ENCODE measurements at regions not wholly inside any gene's neighbourhood (a gene's known extent, or its start where the extent isn't known, plus 50 kb on each side); places are given as distances from the start of the nearest gene placed in this dataset.
"Not testable (repeated sequence)": the region's sequence is repeated elsewhere in the genome, so short reads cannot be mapped to it uniquely, and the experiment has no call there.

- Histone ChIP-seq H3K27me3 (replicated peaks in 1 of 7) (no peaks in the 10 kb centered on the region), H3K36me3 (peaks cover 0 to 5% (median 0%) of the 10 kb centered on the region in 6 donors), H3K27ac (no peak overlapping the region), H3K4me1 (no peaks in the 10 kb centered on the region), H3K4me3 (no peak overlapping the region), H3K9me3 (no peaks in the 10 kb centered on the region)
- 65 to 100% (median 90%) methylated on average over 1 of the region's 1 CpG for WGBS, 5 donors
- no peak for TF ChIP-seq CTCF (IDR thresholded peaks at IDR 0.05 in 8 of 11, conservative IDR thresholded peaks at IDR 0.05 in 3 of 11)
- no peak for TF ChIP-seq POLR2AphosphoS5 (IDR thresholded peaks at IDR 0.05)
- no peak for TF ChIP-seq POLR2A (IDR thresholded peaks at IDR 0.05)
- no peak for DNase-seq
- intact Hi-C loops (cut with DNase I; ENCODE audit: low total_unique reads) = no loop called here
Measured at GRCh38 chrX:102849396-102849795, 87.7 kb upstream of the RAB40AL start.

- H3K4me3 ChIP-seq; DNase-seq; intact Hi-C loops (cut with DNase I; ENCODE audit: low total_unique reads); H3K36me3 ChIP-seq; H3K27ac ChIP-seq; H3K9me3 ChIP-seq; H3K4me1 ChIP-seq; H3K27me3 ChIP-seq (replicated peaks in 1 of 7): not testable (repeated sequence)
- WGBS, 5 donors = 67 to 94% (median 83%) methylated on average over 2 to 8 of the region's 8 CpGs
Measured at GRCh38 chrX:102858826-102859549, 78.1 kb upstream of the RAB40AL start.

- Histone ChIP-seq H3K9me3 (no peaks in the 10 kb centered on the region), H3K36me3 (peaks cover 0 to 5% (median 0%) of the 10 kb centered on the region in 6 donors), H3K27ac (no peak overlapping the region), H3K4me1 (no peaks in the 10 kb centered on the region), H3K27me3 (replicated peaks in 1 of 7) (no peaks in the 10 kb centered on the region), H3K4me3 (no peak overlapping the region)
- WGBS, 5 donors = 82 to 100% (median 88%) methylated on average over 1 of the region's 1 CpG
- TF ChIP-seq POLR2AphosphoS5 (IDR thresholded peaks at IDR 0.05) (no peak), POLR2A (IDR thresholded peaks at IDR 0.05) (no peak), CTCF (IDR thresholded peaks at IDR 0.05 in 8 of 11, conservative IDR thresholded peaks at IDR 0.05 in 3 of 11) (no peak)
- intact Hi-C loops (cut with DNase I; ENCODE audit: low total_unique reads) = no loop called here
- no peak for DNase-seq
Measured at GRCh38 chrX:102859550-102859871, 77.6 kb upstream of the RAB40AL start.

- Histone ChIP-seq H3K4me3 (no peak overlapping the region), H3K27ac (no peak overlapping the region), H3K36me3 (peaks cover 0 to 8% (median 0%) of the 10 kb centered on the region in 6 donors), H3K27me3 (replicated peaks in 1 of 7) (no peaks in the 10 kb centered on the region), H3K4me1 (no peaks in the 10 kb centered on the region), H3K9me3 (no peaks in the 10 kb centered on the region)
- DNase-seq = no peak
- no peak for TF ChIP-seq CTCF (IDR thresholded peaks at IDR 0.05 in 8 of 11, conservative IDR thresholded peaks at IDR 0.05 in 3 of 11)
- TF ChIP-seq POLR2A (IDR thresholded peaks at IDR 0.05) = no peak
- TF ChIP-seq POLR2AphosphoS5 (IDR thresholded peaks at IDR 0.05) = no peak
- intact Hi-C loops (cut with DNase I; ENCODE audit: low total_unique reads) = no loop called here
- 93 to 100% (median 97%) methylated on average over 1 of the region's 1 CpG for WGBS, 5 donors
Measured at GRCh38 chrX:102860235-102860634, 76.8 kb upstream of the RAB40AL start.

- Histone ChIP-seq H3K4me3 (no peak overlapping the region), H3K9me3 (no peaks in the 10 kb centered on the region), H3K4me1 (no peaks in the 10 kb centered on the region), H3K36me3 (peaks cover 0 to 16% (median 0%) of the 10 kb centered on the region in 6 donors), H3K27me3 (replicated peaks in 1 of 7) (no peaks in the 10 kb centered on the region), H3K27ac (no peak overlapping the region)
- TF ChIP-seq POLR2A (IDR thresholded peaks at IDR 0.05) = no peak
- TF ChIP-seq CTCF (IDR thresholded peaks at IDR 0.05 in 8 of 11, conservative IDR thresholded peaks at IDR 0.05 in 3 of 11) = peak; percentile 66 to 91 (median 84)
- DNase-seq = peak; percentile 88
- intact Hi-C loops (cut with DNase I; ENCODE audit: low total_unique reads) = no loop called here
- 2 to 9% (median 3%) methylated on average over 4 of the region's 4 CpGs for whole genome bisulfite sequencing, 5 donors
Measured at GRCh38 chrX:102863735-102864134, 73.3 kb upstream of the RAB40AL start.

Data from spleen (tissue), 11 donors.